Peyer's patch (tissue), 4 donors: ENCODE measurements at regions not wholly inside any gene's neighbourhood (a gene's known extent, or its start where the extent isn't known, plus 50 kb on each side); places are given as distances from the start of the nearest gene placed in this dataset.

ENCODE experiments used
- CTCF ChIP-seq, 6 experiments: fragments of 450-650 bp in 4 of 6; fragments of 200-600 bp in 2 of 6; sonication (generic) in 1 of 6; IDR thresholded peaks; one replicate each; pipeline ENCODE4 v1.5.1; 2017 to 2019; ENCODE audit warnings: antibody characterized with exemption in 6 of 6, mild to moderate bottlenecking in 3 of 6, moderate library complexity in 1 of 6
- POLR2A ChIP-seq, 2 donors: fragments of 450-650 bp; IDR thresholded peaks; one replicate each; pipeline ENCODE4 v1.5.1; 2017; ENCODE audit warnings: antibody characterized with exemption in 2 of 2, mild to moderate bottlenecking in 2 of 2, moderate library complexity in 2 of 2

GRCh38 chr9:118170032-118170955 lies 466.1 kb downstream of the TLR4 start:
- peak in 4 of 6 experiments; percentile 31 to 65 (median 62) for TF ChIP-seq CTCF (IDR thresholded peaks at IDR 0.05)
- no peak for TF ChIP-seq POLR2A (IDR thresholded peaks at IDR 0.05)
